H9 (cell line): ENCODE measurements at regions not wholly inside any gene's neighbourhood (a gene's known extent, or its start where the extent isn't known, plus 50 kb on each side); places are given as distances from the start of the nearest gene placed in this dataset.

Experiments
- DNase-seq: peaks from one replicate; pipeline ENCODE4 v3.0.0-alpha.2; 2017
- H2AFZ ChIP-seq: one replicate; pipeline ENCODE4 v1.6.1; 2013; ENCODE audit warnings: mild to moderate bottlenecking, low read length, control low read depth, moderate library complexity
- H2AK5ac ChIP-seq: 2 replicates; pipeline ENCODE4 v1.6.1; 2013; ENCODE audit warnings: low read length, control low read depth, mixed read lengths; ENCODE audit not compliant: insufficient read length
- H2BK120ac ChIP-seq: one replicate; pipeline ENCODE4 v1.6.1; 2013; ENCODE audit warnings: low read depth, mild to moderate bottlenecking, low read length, control low read depth, inconsistent platforms; ENCODE audit not compliant: poor library complexity, severe bottlenecking
- H2BK12ac ChIP-seq: 2 replicates; pipeline ENCODE4 v1.6.1; 2013; ENCODE audit warnings: low read length, control low read depth, mixed read lengths, low read depth; ENCODE audit not compliant: insufficient read length
- H2BK15ac ChIP-seq: 2 replicates; pipeline ENCODE4 v1.6.1; 2013; ENCODE audit warnings: low read depth, low read length, control low read depth
- H2BK20ac ChIP-seq: one replicate; pipeline ENCODE4 v1.6.1; 2013; ENCODE audit warnings: low read depth, mild to moderate bottlenecking, low read length, control low read depth, inconsistent platforms; ENCODE audit not compliant: poor library complexity, severe bottlenecking
- H2BK5ac ChIP-seq: 2 replicates; pipeline ENCODE4 v1.6.1; 2013; ENCODE audit warnings: low read length, control low read depth, mixed read lengths; ENCODE audit not compliant: insufficient read length
- H3K14ac ChIP-seq: 2 replicates; pipeline ENCODE4 v1.6.1; 2013; ENCODE audit warnings: low read length, control low read depth; ENCODE audit not compliant: insufficient read depth
- H3K18ac ChIP-seq: 2 replicates; pipeline ENCODE4 v1.6.1; 2013; ENCODE audit warnings: low read depth, mild to moderate bottlenecking, mixed read lengths, low read length, control low read depth; ENCODE audit not compliant: insufficient read length
- H3K23ac ChIP-seq: 2 replicates; pipeline ENCODE4 v1.6.1; 2013; ENCODE audit warnings: low read length, control low read depth, mixed read lengths, low read depth; ENCODE audit not compliant: insufficient read length
- H3K23me2 ChIP-seq: 2 replicates; pipeline ENCODE4 v1.6.1; 2013; ENCODE audit warnings: low read depth, mild to moderate bottlenecking, mixed read lengths, low read length, control low read depth; ENCODE audit not compliant: insufficient read length, poor library complexity, severe bottlenecking
- H3K27ac ChIP-seq: 2 replicates; pipeline ENCODE4 v1.5.1; 2013; ENCODE audit warnings: low read length, control low read depth, mixed read lengths, low read depth; ENCODE audit not compliant: insufficient read length
- H3K27me3 ChIP-seq: 2 replicates; pipeline ENCODE4 v1.6.1; 2013; ENCODE audit warnings: low read length, control low read depth, inconsistent platforms; ENCODE audit not compliant: insufficient read depth
- H3K4ac ChIP-seq: 2 replicates; pipeline ENCODE4 v1.6.1; 2013; ENCODE audit warnings: low read depth, mild to moderate bottlenecking, control low read depth, inconsistent platforms, low read length, moderate library complexity
- H3K4me1 ChIP-seq: 2 replicates; pipeline ENCODE4 v1.6.1; 2013; ENCODE audit warnings: low read length, control low read depth, inconsistent platforms; ENCODE audit not compliant: insufficient read depth
- H3K4me2 ChIP-seq: 2 replicates; pipeline ENCODE4 v1.6.1; 2013; ENCODE audit warnings: low read length, control low read depth, mixed read lengths; ENCODE audit not compliant: insufficient read length, insufficient read depth
- H3K56ac ChIP-seq: 2 replicates; pipeline ENCODE4 v1.6.1; 2013; ENCODE audit warnings: low read depth, mild to moderate bottlenecking, mixed read lengths, low read length, control low read depth; ENCODE audit not compliant: insufficient read length
- H3K79me1 ChIP-seq: 2 replicates; pipeline ENCODE4 v1.6.1; 2013; ENCODE audit warnings: low read depth, mild to moderate bottlenecking, moderate library complexity, low read length, control low read depth, inconsistent platforms; ENCODE audit not compliant: insufficient read depth, poor library complexity, severe bottlenecking
- H3K79me2 ChIP-seq: 2 replicates; pipeline ENCODE4 v1.6.1; 2013; ENCODE audit warnings: low read length, control low read depth, inconsistent platforms; ENCODE audit not compliant: insufficient read depth
- H3K9ac ChIP-seq: 2 replicates; pipeline ENCODE4 v1.6.1; 2013; ENCODE audit warnings: low read length, control low read depth, mixed read lengths; ENCODE audit not compliant: insufficient read length; ENCODE audit errors: extremely low read depth
- H3K9me3 ChIP-seq: one replicate; pipeline ENCODE4 v1.6.1; 2013; ENCODE audit warnings: low read depth, low read length, inconsistent platforms; ENCODE audit not compliant: control insufficient read depth
- H3T11ph ChIP-seq: one replicate; pipeline ENCODE4 v1.6.1; 2013; ENCODE audit warnings: mild to moderate bottlenecking, low read length, control low read depth, inconsistent platforms
- H4K20me1 ChIP-seq: one replicate; pipeline ENCODE4 v1.6.1; 2013; ENCODE audit not compliant: control insufficient read depth, insufficient read length, insufficient read depth
- H4K5ac ChIP-seq: 2 replicates; pipeline ENCODE4 v1.6.1; 2013; ENCODE audit warnings: low read depth, mild to moderate bottlenecking, mixed read lengths, low read length, control low read depth; ENCODE audit not compliant: insufficient read length
- H4K8ac ChIP-seq: replicated peaks from 2 replicates; pipeline ENCODE4 v1.6.1; 2013; ENCODE audit warnings: low read length, control low read depth, mixed read lengths, low read depth; ENCODE audit not compliant: insufficient read length
- H4K91ac ChIP-seq: 2 replicates; pipeline ENCODE4 v1.6.1; 2013; ENCODE audit warnings: low read depth, mild to moderate bottlenecking, moderate library complexity, mixed read lengths, low read length, control low read depth; ENCODE audit not compliant: insufficient read length
- H3K27ac Mint-ChIP-seq, 3 experiments: 2 replicates in 2 of 3; 3 replicates in 1 of 3; pipeline ENCODE4 v1.8.0; 2020 to 2021; ENCODE audit warnings: mixed read lengths in 3 of 3, mild to moderate bottlenecking in 1 of 3, moderate library complexity in 1 of 3
- H3K27me3 Mint-ChIP-seq: 2 replicates; pipeline ENCODE4 v1.8.0; 2021; ENCODE audit warnings: low read depth, mild to moderate bottlenecking, moderate library complexity, mixed read lengths
- H3K36me3 Mint-ChIP-seq, 3 experiments: 2 replicates in 2 of 3; 3 replicates in 1 of 3; pipeline ENCODE4 v1.8.0; 2020 to 2021; ENCODE audit warnings: low read depth in 3 of 3, mixed read lengths in 3 of 3; ENCODE audit not compliant: insufficient read depth in 1 of 3
- H3K4me1 Mint-ChIP-seq, 2 experiments: 2 replicates each; pipeline ENCODE4 v1.8.0; 2020; ENCODE audit warnings: mixed read lengths in 2 of 2
- H3K4me3 Mint-ChIP-seq, 2 experiments: 2 replicates in 1 of 2; 3 replicates in 1 of 2; pipeline ENCODE4 v1.8.0; 2020 to 2021; ENCODE audit warnings: mild to moderate bottlenecking in 2 of 2, mixed read lengths in 2 of 2, moderate library complexity in 1 of 2
- H3K9me3 Mint-ChIP-seq, 2 experiments: 2 replicates in 1 of 2; 3 replicates in 1 of 2; pipeline ENCODE4 v1.8.0; 2020; ENCODE audit warnings: mild to moderate bottlenecking in 2 of 2, mixed read lengths in 2 of 2, moderate library complexity in 1 of 2
- CTCF ChIP-seq: fragments of 200-600 bp; sonication (generic); conservative IDR thresholded peaks from 3 replicates; pipeline ENCODE4 v1.8.0; 2021; ENCODE audit warnings: antibody characterized with exemption, mild to moderate bottlenecking
- WGBS: extraction: QIAGEN DNeasy Blood & Tissue Kit; methylation state at CpG from one replicate; pipeline ENCODE4 v1.1.7; 2013; ENCODE audit warnings: missing lambda C conversion rate, low lambda C conversion rate, mixed read lengths; ENCODE audit not compliant: insufficient read length; ENCODE audit errors: extremely low coverage; 5-methylcytosine and 5-hydroxymethylcytosine counted together

DNA sequence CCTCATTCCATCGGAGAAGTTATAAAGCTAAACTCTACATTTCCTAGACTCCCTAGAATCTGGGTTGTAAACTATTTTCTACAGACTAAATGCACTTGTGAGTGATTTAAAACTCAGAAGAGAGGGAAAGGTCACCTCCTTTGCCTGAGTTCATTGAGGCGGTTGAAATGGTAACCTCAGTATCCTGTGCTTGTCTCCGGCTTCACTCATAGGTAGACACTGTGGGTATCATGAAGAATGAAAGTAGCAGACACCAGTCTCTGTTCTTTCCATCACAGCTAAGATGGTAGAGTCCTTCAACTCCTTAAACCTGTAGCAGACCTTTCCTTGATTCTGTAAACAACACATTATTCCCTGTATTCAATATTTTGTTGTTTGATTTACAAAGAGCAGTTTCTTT, 291.3 kb upstream of the ANKRD50 start:
- Histone ChIP-seq H2BK15ac (no peak overlapping the region), H3K23me2 (no peaks in the 10 kb centered on the region), H2AFZ (no peak overlapping the region), H3K23ac (no peak overlapping the region), H2AK5ac (no peak overlapping the region), H2BK120ac (no peak overlapping the region), H2BK5ac (no peak overlapping the region), H3K4ac (no peak overlapping the region), H2BK12ac (no peak overlapping the region), H4K5ac (no peak overlapping the region), H3K27me3 (no peaks in the 10 kb centered on the region), H3K18ac (no peak overlapping the region), H3K9me3 (no peaks in the 10 kb centered on the region), H2BK20ac (no peak overlapping the region), H4K8ac (no peak overlapping the region), H3K79me2 (no peaks in the 10 kb centered on the region), H3K4me2 (no peak overlapping the region), H4K20me1 (no peaks in the 10 kb centered on the region), H3K56ac (no peak overlapping the region), H4K91ac (no peak overlapping the region), H3K4me1 (no peaks in the 10 kb centered on the region), H3K27ac (no peak overlapping the region), H3K79me1 (no peaks in the 10 kb centered on the region), H3T11ph (no peak overlapping the region), H3K14ac (no peak overlapping the region), H3K9ac (no peak overlapping the region)
- Mint-ChIP-seq H3K9me3 (peaks cover 7 to 10% of the 10 kb centered on the region in 2 experiments), H3K4me3 (no peak overlapping the region), H3K4me1 (peaks cover 0 to 7% of the 10 kb centered on the region in 2 experiments; a peak in 1 of 4 replicates), H3K27ac (no peak overlapping the region), H3K36me3 (peaks cover 0 to 9% (median 8%) of the 10 kb centered on the region in 3 experiments; a peak in 6 of 7 replicates), H3K27me3 (no peaks in the 10 kb centered on the region)
- no peak for TF ChIP-seq CTCF
- DNase-seq, result no peak
- no CpG with 5 or more reads among the region's 3 CpGs for WGBS
